GM10266 (cell line): ENCODE measurements at regions not wholly inside any gene's neighbourhood (a gene's known extent, or its start where the extent isn't known, plus 50 kb on each side); places are given as distances from the start of the nearest gene placed in this dataset.

ENCODE experiments used
- DNase-seq: peaks from one replicate; pipeline ENCODE4 v3.0.0; 2012; ENCODE audit errors: extremely low spot score
- CTCF ChIP-seq: IDR thresholded peaks from 2 replicates; pipeline ENCODE4 v1.5.1; 2012; ENCODE audit warnings: mild to moderate bottlenecking, low read depth; ENCODE audit not compliant: control insufficient read depth, insufficient read depth; ENCODE audit errors: missing control alignments

DNA sequence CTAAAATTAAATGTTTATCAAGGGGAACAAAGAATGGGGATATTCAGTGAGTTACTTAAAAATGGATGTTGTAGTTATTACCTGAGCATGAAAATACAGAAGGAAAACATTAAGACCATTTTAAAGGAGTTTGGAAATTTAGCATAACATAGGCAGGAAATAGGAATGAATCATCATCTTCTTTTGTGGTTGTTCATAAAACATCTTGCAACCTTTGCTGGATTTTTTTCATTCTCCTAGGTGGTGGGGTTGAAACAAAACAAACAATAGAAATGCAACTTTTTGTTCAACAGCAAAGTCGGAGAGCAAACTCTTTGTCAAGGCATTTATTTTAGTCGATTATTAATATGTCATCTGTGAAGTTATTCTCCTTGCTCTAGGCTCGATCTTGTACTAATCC is 275.1 kb downstream of the IPO8 start:
- TF ChIP-seq CTCF, result no peak
- DNase-seq, result no peak

DNA sequence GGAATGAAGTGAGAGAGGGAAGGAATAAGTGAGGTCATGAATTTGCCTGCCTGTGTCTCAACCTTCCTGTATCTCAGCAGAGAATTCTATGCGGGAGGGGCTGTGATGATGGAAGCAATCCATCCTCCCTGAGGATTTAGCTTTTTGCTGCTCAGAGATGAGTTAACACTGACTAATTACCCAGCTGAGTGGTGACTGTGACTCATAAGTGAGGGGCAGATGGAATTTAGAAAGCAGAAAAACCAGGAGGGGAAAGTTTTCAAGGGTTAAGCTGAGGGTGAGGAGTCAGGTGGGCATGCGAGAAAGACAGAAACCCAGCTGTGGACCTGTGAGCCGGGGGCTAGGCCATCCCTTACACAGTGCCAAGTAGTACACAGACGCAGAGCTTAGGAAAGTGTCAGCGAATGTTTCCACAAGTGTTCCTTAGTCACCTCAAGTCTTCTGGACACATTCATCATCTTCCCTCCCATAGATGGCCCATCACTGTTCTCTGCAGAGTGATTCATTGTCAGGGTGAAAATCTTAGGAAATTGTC is 277.9 kb downstream of the IPO8 start:
- DNase-seq, result no peak
- TF ChIP-seq CTCF, result no peak

GRCh38 chr12:30416631-30417030 is 279.0 kb downstream of the IPO8 start:
- no peak for TF ChIP-seq CTCF

GRCh38 chr12:30415777-30416176 is 279.9 kb downstream of the IPO8 start:
- TF ChIP-seq CTCF, result no peak
- no peak for DNase-seq

More at GRCh38 chr12:30416631-30417030, 279.0 kb downstream of the IPO8 start:
- no peak for DNase-seq

GRCh38 chr12:30414507-30414906 is 281.2 kb downstream of the IPO8 start:
- TF ChIP-seq CTCF, result no peak
- no peak for DNase-seq

- TF ChIP-seq CTCF, result no peak
Measured at GRCh38 chr12:30400349-30400748, 295.3 kb downstream of the IPO8 start.

GRCh38 chr12:30399859-30400258 is 295.8 kb downstream of the IPO8 start:
- TF ChIP-seq CTCF, result no peak
- DNase-seq, result no peak

More at GRCh38 chr12:30400349-30400748, 295.3 kb downstream of the IPO8 start:
- no peak for DNase-seq
